HepG2 (cell line): ENCODE measurements at regions not wholly inside any gene's neighbourhood (a gene's known extent, or its start where the extent isn't known, plus 50 kb on each side); places are given as distances from the start of the nearest gene placed in this dataset.

ENCODE experiments used
- ATAC-seq: fragments of 200-7000 bp; cut with Tn5 transposase; 3 replicates; pipeline ENCODE4 v1.9.1; 2020; ENCODE audit warnings: mild to moderate bottlenecking, moderate library complexity
- BruUV-seq: library from RNA; stranded (reverse); fragments of 400-500 nt; replicated peaks from 2 replicates; lab custom pipeline; 2021; lab: Mats Ljungman, UMichigan
- CTCF ChIA-PET: fragments of 300-600 bp; formaldehyde crosslinking; extraction: SDS; loops from one replicate; lab custom pipeline; 2021; ENCODE audit warnings: low total read pairs, inconsistent platforms, low intra/inter-chr PET ratio; lab: Yijun Ruan, JAX
- POLR2A ChIA-PET: fragments of 350-600 bp; sonication (Branson Sonifier 250); formaldehyde crosslinking; loops from one replicate; lab custom pipeline; 2020; ENCODE audit warnings: antibody characterized with exemption, inconsistent platforms; lab: Yijun Ruan, JAX
- DNase-seq: peaks from one replicate; pipeline ENCODE4 v3.0.0-alpha.2; 2015; ENCODE audit warnings: low spot score
- FAIRE-seq: peaks from 3 replicates; lab custom pipeline; 2011; peaks lifted over from hg19 to GRCh38; lab: Jason Lieb, UNC
- H2AFZ ChIP-seq: one replicate; pipeline ENCODE4 v1.6.1; 2011; ENCODE audit warnings: low read length, inconsistent platforms
- H3K27ac ChIP-seq: fragments of 300-600 bp; 3 replicates; pipeline ENCODE4 v1.8.0; 2011; ENCODE audit warnings: mixed run types, mild to moderate bottlenecking, mixed read lengths, low read length, inconsistent platforms; ENCODE audit not compliant: insufficient read depth; ENCODE audit errors: extremely low read length
- H3K27me3 ChIP-seq, 2 experiments: fragments of 200-600 bp in 1 of 2; 2 replicates in 1 of 2; 3 replicates in 1 of 2; pipeline versions ENCODE4 v1.6.0 to v1.8.0; 2011; ENCODE audit warnings: low read length in 2 of 2, mild to moderate bottlenecking in 2 of 2, moderate library complexity in 2 of 2, inconsistent platforms in 1 of 2; ENCODE audit not compliant: insufficient read depth in 2 of 2, control insufficient read depth in 1 of 2
- H3K36me3 ChIP-seq, 2 experiments: fragments of 200-600 bp in 1 of 2; replicated peaks in 1 of 2; 2 replicates in 1 of 2; 3 replicates in 1 of 2; pipeline versions ENCODE4 v1.5.1 to v1.8.0; 2011; ENCODE audit warnings: low read length in 2 of 2, inconsistent platforms in 1 of 2; ENCODE audit not compliant: insufficient read depth in 2 of 2, control insufficient read depth in 1 of 2
- H3K4me1 ChIP-seq: 2 replicates; pipeline ENCODE4 v1.5.1; 2012; ENCODE audit warnings: low read length, inconsistent platforms; ENCODE audit not compliant: insufficient read depth
- H3K4me2 ChIP-seq: 2 replicates; pipeline ENCODE4 v1.6.0; 2011; ENCODE audit warnings: low read depth, low read length, inconsistent platforms
- H3K4me3 ChIP-seq, 3 experiments: fragments of 200-600 bp in 1 of 3; sonication (generic), shearing (Covaris generic) in 1 of 3; replicated peaks in 1 of 3; 2 replicates each; pipeline ENCODE4 v1.5.1; 2011 to 2016; ENCODE audit warnings: low read length in 3 of 3, inconsistent platforms in 2 of 3, low read depth in 2 of 3, mild to moderate bottlenecking in 2 of 3, control low read depth in 1 of 3, mixed read lengths in 1 of 3; ENCODE audit not compliant: insufficient read depth in 1 of 3
- H3K79me2 ChIP-seq: one replicate; pipeline ENCODE4 v1.6.1; 2011; ENCODE audit warnings: low read length, inconsistent platforms; ENCODE audit not compliant: insufficient read depth
- H3K9ac ChIP-seq: 2 replicates; pipeline ENCODE4 v1.6.0; 2011; ENCODE audit warnings: mild to moderate bottlenecking, low read depth, low read length, inconsistent platforms; ENCODE audit not compliant: insufficient read depth
- H3K9me3 ChIP-seq: 2 replicates; pipeline ENCODE4 v1.5.1; 2012; ENCODE audit warnings: mild to moderate bottlenecking, low read length
- H4K20me1 ChIP-seq: 2 replicates; pipeline ENCODE4 v1.6.0; 2011; ENCODE audit warnings: inconsistent platforms, mild to moderate bottlenecking, low read length, moderate library complexity; ENCODE audit not compliant: insufficient read depth
- FOXK1 ChIP-seq: sonication (generic); formaldehyde crosslinking; IDR thresholded peaks from 2 replicates; pipeline ENCODE4 v1.4.0; 2020; ENCODE audit warnings: low read depth, missing genetic modification reagents, borderline replicate concordance
- NCOA2 ChIP-seq: sonication (generic); formaldehyde crosslinking; IDR thresholded peaks from 2 replicates; pipeline ENCODE4 v1.8.0; 2022; ENCODE audit warnings: inconsistent platforms
- NONO ChIP-seq, 2 experiments: fragments of 450-650 bp in 1 of 2; sonication (generic) in 1 of 2; formaldehyde crosslinking in 1 of 2; IDR thresholded peaks in 1 of 2; conservative IDR thresholded peaks in 1 of 2; 2 replicates each; pipeline versions ENCODE4 v1.6.1 to v1.8.0; 2017 to 2022; ENCODE audit warnings: mild to moderate bottlenecking in 1 of 2, missing genetic modification reagents in 1 of 2, moderate library complexity in 1 of 2
- SMYD3 ChIP-seq: sonication (generic); formaldehyde crosslinking; IDR thresholded peaks from 2 replicates; pipeline ENCODE4 v1.8.1; 2023; ENCODE audit warnings: mild to moderate bottlenecking, missing genetic modification reagents
- TGIF2 ChIP-seq: IDR thresholded peaks from 2 replicates; pipeline ENCODE4 v1.6.1; 2016; ENCODE audit warnings: control low read depth, missing compliant biosample characterization
- ZNF343 ChIP-seq: sonication (generic); formaldehyde crosslinking; IDR thresholded peaks from 2 replicates; pipeline ENCODE4 v1.4.0; 2020; ENCODE audit warnings: mild to moderate bottlenecking, missing genetic modification reagents
- WGBS: methylation state at CpG from one replicate; pipeline ENCODE4 v1.1.6; 2017; ENCODE audit warnings: low lambda C conversion rate; 5-methylcytosine and 5-hydroxymethylcytosine counted together
- in situ Hi-C: cut with HindIII; loops from 2 replicates; pipeline ENCODE4 v1.10.0; 2017; ENCODE audit warnings: low pct_unique_long_range_greater_than_20kb; ENCODE audit not compliant: extremely low pct_ligation_motif_present
- intact Hi-C: fragments of 100-400 bp; cut with micrococcal nuclease; formaldehyde crosslinking; loops from one replicate; pipeline ENCODE4 v1.10.0; 2022; ENCODE audit not compliant: unreplicated experiment
- TF ChIP-seq, protein P1 (sequence below): sonication (generic); formaldehyde crosslinking; IDR thresholded peaks from 2 replicates; pipeline ENCODE4 v1.5.1; 2020; ENCODE audit warnings: missing genetic modification reagents, mild to moderate bottlenecking, borderline replicate concordance
- TF ChIP-seq, protein P2 (sequence below): IDR thresholded peaks from 2 replicates; pipeline ENCODE4 v1.6.1; 2012; ENCODE audit warnings: low read depth, low read length, improper control_type of control experiment
- TF ChIP-seq, protein P3 (sequence below): sonication (generic); formaldehyde crosslinking; IDR thresholded peaks from 2 replicates; pipeline ENCODE4 v1.5.0; 2020; ENCODE audit warnings: mild to moderate bottlenecking, missing genetic modification reagents, borderline replicate concordance

DNA sequence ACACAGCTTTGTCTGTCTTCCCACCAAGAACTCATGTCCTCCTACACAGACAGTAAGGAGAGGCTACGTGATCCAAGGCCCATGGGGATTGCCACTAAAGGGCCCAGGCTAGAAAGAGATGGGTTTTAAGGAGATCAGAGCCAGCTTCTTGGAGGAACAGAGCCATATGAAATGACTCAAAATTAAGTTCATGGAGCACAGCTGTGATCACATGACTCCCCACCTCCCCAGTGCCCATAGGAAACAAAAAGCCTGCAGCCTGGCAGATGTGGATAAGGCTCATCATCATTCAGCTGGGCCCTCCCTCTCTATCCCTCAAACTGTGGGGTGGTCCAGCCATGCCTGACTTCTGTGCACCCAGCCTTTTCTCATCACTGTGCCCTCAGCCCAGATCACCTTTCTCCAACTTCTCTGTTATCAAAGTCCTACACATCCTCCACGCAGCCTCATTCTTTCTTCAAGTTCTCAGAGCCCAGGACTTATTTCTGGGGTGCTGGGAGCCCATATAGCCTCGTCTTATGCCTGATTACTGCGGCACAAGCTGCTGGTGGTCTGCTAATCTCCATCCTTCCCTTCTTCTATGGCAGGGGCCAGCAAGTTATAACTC is 137.6 kb downstream of the SMAD6 start:
- 19% methylated on average over 4 of the region's 4 CpGs for WGBS
- POLR2A ChIA-PET = no interaction called here
- H3K4me3 ChIP-seq = no peak overlapping the region
- BruUV-seq = no TSS peak
- peaks cover 25% of the 10 kb centered on the region for H3K4me1 ChIP-seq
- CTCF ChIA-PET = interaction anchor here (1.3 kb wide), 1 partner anchor 11 kb away, joined by 6 read pairs; no protein-coding TSS in a partner anchor
- no peak overlapping the region for H3K9ac ChIP-seq
- no peak for FAIRE-seq
- in situ Hi-C loops = loop anchor here (5.0 to 10.0 kb wide), 2 partner anchors 55 to 137 kb away; partner anchors contain the start of gene SMAD6
- H3K27ac ChIP-seq = no peak overlapping the region
- H3K36me3 ChIP-seq = no peaks in the 10 kb centered on the region
- H3K4me2 ChIP-seq = no peak overlapping the region
- no peaks in the 10 kb centered on the region for H3K9me3 ChIP-seq
- peaks cover 3% of the 10 kb centered on the region; the same call in 1 of the 2 replicates for H4K20me1 ChIP-seq
- H3K79me2 ChIP-seq = no peaks in the 10 kb centered on the region
- H3K27me3 ChIP-seq = peaks cover 6 to 52% of the 10 kb centered on the region in 2 experiments
- ATAC-seq = no peak
- intact Hi-C loops = loop anchor here (5.0 kb wide), 2 partner anchors 37 to 137 kb away; partner anchors contain the start of gene SMAD6
- H2AFZ ChIP-seq = no peak overlapping the region
- no peak for DNase-seq
- TF ChIP-seq, protein P1, sequence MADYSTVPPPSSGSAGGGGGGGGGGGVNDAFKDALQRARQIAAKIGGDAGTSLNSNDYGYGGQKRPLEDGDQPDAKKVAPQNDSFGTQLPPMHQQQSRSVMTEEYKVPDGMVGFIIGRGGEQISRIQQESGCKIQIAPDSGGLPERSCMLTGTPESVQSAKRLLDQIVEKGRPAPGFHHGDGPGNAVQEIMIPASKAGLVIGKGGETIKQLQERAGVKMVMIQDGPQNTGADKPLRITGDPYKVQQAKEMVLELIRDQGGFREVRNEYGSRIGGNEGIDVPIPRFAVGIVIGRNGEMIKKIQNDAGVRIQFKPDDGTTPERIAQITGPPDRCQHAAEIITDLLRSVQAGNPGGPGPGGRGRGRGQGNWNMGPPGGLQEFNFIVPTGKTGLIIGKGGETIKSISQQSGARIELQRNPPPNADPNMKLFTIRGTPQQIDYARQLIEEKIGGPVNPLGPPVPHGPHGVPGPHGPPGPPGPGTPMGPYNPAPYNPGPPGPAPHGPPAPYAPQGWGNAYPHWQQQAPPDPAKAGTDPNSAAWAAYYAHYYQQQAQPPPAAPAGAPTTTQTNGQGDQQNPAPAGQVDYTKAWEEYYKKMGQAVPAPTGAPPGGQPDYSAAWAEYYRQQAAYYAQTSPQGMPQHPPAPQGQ (CRISPR knock-in tag) = no peak
- TF ChIP-seq FOXK1 (CRISPR knock-in tag) = no peak
- no peak for TF ChIP-seq NCOA2
- TF ChIP-seq TGIF2 (CRISPR knock-in tag) = no peak
- TF ChIP-seq, protein P2, sequence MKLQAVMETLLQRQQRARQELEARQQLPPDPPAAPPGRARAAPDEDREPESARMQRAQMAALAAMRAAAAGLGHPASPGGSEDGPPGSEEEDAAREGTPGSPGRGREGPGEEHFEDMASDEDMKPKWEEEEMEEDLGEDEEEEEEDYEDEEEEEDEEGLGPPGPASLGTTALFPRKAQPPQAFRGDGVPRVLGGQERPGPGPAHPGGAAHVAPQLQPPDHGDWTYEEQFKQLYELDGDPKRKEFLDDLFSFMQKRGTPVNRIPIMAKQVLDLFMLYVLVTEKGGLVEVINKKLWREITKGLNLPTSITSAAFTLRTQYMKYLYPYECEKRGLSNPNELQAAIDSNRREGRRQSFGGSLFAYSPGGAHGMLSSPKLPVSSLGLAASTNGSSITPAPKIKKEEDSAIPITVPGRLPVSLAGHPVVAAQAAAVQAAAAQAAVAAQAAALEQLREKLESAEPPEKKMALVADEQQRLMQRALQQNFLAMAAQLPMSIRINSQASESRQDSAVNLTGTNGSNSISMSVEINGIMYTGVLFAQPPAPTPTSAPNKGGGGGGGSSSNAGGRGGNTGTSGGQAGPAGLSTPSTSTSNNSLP = no peak
- TF ChIP-seq NONO (IDR thresholded peaks at IDR 0.05) = no peak
- TF ChIP-seq NONO (CRISPR knock-in tag; conservative IDR thresholded peaks at IDR 0.05) = no peak
- TF ChIP-seq, protein P3, sequence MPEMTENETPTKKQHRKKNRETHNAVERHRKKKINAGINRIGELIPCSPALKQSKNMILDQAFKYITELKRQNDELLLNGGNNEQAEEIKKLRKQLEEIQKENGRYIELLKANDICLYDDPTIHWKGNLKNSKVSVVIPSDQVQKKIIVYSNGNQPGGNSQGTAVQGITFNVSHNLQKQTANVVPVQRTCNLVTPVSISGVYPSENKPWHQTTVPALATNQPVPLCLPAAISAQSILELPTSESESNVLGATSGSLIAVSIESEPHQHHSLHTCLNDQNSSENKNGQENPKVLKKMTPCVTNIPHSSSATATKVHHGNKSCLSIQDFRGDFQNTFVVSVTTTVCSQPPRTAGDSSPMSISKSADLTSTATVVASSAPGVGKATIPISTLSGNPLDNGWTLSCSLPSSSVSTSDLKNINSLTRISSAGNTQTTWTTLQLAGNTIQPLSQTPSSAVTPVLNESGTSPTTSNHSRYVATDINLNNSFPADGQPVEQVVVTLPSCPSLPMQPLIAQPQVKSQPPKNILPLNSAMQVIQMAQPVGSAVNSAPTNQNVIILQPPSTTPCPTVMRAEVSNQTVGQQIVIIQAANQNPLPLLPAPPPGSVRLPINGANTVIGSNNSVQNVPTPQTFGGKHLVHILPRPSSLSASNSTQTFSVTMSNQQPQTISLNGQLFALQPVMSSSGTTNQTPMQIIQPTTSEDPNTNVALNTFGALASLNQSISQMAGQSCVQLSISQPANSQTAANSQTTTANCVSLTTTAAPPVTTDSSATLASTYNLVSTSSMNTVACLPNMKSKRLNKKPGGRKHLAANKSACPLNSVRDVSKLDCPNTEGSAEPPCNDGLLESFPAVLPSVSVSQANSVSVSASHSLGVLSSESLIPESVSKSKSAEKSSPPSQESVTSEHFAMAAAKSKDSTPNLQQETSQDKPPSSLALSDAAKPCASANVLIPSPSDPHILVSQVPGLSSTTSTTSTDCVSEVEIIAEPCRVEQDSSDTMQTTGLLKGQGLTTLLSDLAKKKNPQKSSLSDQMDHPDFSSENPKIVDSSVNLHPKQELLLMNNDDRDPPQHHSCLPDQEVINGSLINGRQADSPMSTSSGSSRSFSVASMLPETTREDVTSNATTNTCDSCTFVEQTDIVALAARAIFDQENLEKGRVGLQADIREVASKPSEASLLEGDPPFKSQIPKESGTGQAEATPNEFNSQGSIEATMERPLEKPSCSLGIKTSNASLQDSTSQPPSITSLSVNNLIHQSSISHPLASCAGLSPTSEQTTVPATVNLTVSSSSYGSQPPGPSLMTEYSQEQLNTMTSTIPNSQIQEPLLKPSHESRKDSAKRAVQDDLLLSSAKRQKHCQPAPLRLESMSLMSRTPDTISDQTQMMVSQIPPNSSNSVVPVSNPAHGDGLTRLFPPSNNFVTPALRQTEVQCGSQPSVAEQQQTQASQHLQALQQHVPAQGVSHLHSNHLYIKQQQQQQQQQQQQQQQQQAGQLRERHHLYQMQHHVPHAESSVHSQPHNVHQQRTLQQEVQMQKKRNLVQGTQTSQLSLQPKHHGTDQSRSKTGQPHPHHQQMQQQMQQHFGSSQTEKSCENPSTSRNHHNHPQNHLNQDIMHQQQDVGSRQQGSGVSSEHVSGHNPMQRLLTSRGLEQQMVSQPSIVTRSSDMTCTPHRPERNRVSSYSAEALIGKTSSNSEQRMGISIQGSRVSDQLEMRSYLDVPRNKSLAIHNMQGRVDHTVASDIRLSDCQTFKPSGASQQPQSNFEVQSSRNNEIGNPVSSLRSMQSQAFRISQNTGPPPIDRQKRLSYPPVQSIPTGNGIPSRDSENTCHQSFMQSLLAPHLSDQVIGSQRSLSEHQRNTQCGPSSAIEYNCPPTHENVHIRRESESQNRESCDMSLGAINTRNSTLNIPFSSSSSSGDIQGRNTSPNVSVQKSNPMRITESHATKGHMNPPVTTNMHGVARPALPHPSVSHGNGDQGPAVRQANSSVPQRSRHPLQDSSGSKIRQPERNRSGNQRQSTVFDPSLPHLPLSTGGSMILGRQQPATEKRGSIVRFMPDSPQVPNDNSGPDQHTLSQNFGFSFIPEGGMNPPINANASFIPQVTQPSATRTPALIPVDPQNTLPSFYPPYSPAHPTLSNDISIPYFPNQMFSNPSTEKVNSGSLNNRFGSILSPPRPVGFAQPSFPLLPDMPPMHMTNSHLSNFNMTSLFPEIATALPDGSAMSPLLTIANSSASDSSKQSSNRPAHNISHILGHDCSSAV (CRISPR knock-in tag) = no peak
- no peak for TF ChIP-seq ZNF343
- no peak for TF ChIP-seq SMYD3 (CRISPR knock-in tag)
